NCI-H226 (cell line): ENCODE measurements at regions not wholly inside any gene's neighbourhood (a gene's known extent, or its start where the extent isn't known, plus 50 kb on each side); places are given as distances from the start of the nearest gene placed in this dataset.
A peak's percentile ranks its signal among the peaks of the same experiment; 100 is the strongest.
"Not testable (repeated sequence)": the region's sequence is repeated elsewhere in the genome, so short reads cannot be mapped to it uniquely, and the experiment has no call there.

Experiments
- DNase-seq: peaks from one replicate; pipeline ENCODE4 v3.0.0-alpha.2; 2015

GRCh38 chr21:25220954-25221353 is 386.3 kb downstream of the MRPL39 start:
- no peak for DNase-seq

- DNase-seq = no peak
Observed at GRCh38 chr21:25220169-25220568, 387.1 kb downstream of the MRPL39 start.

- DNase-seq = no peak
Observed at GRCh38 chr21:25215698-25216384, 391.4 kb downstream of the MRPL39 start.

DNA sequence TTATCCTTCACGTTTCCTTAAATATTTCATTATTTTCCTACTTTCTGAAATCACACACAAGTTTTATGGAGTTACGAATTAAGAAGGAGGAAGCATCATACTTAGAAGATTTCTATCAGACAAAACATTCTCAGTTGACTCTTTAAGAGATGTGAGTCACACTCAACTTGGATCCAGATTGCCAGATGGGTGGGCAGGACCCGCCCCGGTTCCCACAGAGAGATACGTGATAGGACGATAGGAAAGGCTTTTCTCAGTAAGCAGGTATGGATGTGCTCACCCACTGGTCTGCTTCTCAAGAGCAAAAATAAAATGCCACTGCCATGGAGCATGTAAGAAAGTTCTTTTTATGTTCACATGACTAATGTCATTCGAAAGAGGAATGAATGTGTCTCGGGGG is 392.6 kb downstream of the MRPL39 start:
- DNase-seq = no peak

GRCh38 chr21:25199944-25200343 is 407.3 kb downstream of the MRPL39 start:
- DNase-seq = no peak

- DNase-seq = no peak
Observed at GRCh38 chr21:25191141-25191540, 416.1 kb downstream of the MRPL39 start.

- no peak for DNase-seq
Observed at GRCh38 chr21:25189497-25189896, 417.8 kb downstream of the MRPL39 start.

DNA sequence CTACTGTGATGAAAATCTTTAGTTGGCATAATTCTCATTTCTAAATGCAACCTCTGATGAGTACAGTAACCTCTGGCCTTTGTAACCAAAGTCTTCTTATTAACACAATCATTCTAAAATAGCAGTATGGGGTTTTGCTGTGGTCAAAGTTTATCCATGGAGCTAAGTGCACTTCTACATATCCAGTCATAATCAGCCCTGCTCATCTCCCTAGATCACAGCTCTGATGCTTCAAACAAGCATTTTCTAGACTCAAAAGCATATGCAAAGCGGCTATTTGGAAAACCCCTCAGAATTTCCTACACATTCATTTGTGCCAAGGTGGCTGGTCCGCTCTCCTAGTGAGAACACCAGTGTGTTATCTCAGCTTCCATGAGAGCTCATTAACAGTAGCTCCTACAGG is 418.6 kb downstream of the MRPL39 start:
- DNase-seq = no peak

GRCh38 chr21:25186273-25186672 is 421.0 kb downstream of the MRPL39 start:
- DNase-seq = no peak

GRCh38 chr21:25183577-25183976 is 423.7 kb downstream of the MRPL39 start:
- DNase-seq = no peak

DNA sequence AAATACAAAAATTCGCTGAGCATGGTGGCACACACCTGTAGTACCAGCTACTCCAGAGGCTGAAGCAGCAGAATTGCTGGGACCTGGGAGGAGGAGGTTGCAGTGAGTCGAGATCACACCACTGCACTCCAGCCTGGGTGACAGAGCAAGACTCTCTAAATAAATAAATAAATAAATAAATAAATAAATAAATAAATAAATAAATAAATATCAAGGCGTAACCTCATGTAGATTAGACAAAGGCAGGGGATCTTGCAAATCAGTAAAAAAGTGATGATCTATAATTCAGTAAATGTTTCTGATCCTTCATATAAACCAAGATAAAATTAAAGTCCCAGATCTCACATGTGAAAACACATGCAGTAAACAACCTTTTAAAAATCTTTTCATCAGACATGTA is 425.6 kb downstream of the MRPL39 start:
- DNase-seq = not testable (repeated sequence)

DNA sequence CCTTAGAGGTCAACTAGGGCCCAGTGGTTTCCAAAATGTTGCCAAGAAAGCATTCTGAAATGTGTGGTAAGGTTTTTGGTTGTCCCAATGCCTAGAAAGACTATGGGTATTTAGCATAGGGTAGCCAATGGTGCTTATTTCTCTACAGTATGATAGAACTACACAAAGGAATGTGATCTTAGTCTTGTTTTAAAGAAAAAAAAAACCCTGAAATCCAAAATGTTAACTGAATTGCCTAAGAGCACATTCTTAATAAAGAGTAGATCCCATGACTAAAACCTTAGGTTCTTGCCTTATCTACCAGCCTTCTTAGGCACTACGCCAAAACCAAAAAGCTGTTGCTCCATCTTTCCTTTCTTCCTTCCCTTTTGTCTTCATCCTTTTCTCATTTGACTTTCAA is 428.2 kb downstream of the MRPL39 start:
- peak; percentile 78 for DNase-seq

DNA sequence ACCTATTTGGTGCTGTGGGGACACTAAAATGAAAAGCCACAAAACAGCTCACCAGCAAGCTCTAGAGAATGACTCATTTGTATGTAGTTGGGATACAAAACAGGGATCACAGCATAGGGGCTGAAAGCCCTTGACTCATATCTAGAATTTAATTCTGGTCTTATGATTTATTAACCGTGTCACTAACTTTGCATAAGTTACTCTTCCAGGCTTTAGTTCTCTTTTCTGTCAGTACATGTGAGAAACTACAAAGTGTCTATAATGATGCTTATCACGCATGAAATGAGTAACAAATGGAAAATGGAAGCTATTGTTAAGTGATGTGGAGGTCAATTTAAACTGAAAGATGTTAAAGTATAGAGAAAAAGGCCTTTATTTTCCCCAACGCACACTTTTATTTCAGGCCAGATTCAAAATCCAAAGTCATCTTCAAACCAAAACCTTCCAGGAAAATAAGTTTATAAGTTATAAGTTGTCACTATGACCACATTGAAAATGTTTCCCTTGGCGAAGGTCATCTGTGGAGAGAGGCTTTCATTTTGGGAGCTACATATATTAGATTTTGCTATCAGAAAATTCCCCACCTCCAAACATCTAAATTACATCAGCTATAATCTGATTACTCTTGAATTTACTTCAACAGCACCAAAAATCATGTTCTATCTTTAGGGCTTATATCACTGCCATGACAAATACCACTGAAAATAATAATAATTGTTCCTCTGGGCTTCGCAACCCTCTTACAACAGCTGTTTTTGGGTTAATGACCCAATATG is 430.5 kb downstream of the MRPL39 start:
- no peak for DNase-seq

DNA sequence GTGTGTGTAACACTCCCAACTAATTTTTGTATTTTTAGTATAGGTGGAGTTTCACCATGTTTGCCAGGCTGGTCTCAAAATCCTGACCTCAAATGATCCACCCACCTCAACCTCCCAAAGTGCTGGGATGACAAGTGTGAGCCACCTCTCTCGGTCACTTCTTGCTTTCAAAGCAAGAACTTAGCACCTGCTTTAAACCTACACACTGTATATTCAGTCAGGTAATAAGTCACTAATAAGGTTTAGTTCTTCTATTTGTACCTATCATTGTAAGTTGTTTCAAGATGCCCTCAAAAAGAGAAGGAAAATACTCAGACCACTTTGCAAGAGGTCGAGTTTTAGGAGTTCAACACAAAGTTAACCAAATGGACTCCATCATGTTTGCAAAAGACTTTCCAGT is 431.3 kb downstream of the MRPL39 start:
- no peak for DNase-seq

- peak; percentile 59 for DNase-seq
Observed at GRCh38 chr21:25171438-25171837, 435.8 kb downstream of the MRPL39 start.

DNA sequence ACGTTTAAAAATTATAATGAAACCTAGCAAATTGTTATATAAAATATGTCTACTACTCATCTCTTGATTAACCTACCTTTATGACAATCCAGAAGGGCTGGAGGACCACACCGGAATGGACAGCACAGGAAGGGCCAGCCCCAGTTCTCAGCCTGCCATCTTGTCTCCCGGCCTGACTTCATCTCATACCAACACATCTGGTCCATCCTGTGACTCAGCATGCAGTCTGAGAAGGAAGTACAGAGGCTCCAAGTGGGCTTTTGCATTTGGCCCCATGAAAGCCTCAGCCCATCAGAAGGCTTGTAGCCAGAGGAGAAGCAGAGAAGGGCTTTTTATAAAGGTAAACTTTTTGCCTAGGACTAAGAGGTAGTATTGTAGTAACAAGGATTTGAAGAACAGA is 436.6 kb downstream of the MRPL39 start:
- no peak for DNase-seq

GRCh38 chr21:25169370-25169769 is 437.9 kb downstream of the MRPL39 start:
- DNase-seq = no peak

GRCh38 chr21:25166904-25167303 is 440.4 kb downstream of the MRPL39 start:
- not testable (repeated sequence) for DNase-seq

DNA sequence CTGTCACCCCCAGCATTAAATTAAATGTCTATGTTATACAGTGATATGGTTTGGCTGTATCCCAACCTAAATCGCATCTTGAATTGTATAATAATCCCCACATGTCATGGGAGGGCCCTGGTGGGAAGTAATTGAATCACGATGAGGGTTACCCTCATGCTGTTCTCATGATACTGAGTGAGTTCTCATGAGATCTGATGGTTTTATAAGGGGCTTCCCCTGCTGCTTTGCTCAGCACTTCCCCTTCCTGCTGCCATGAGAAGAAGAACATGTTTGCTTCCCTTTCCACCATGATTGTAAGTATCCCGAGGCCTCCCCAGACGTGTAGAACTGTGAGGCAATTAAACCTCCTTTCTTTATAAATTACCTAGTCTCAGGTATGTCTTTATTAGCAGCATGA is 445.7 kb downstream of the MRPL39 start:
- no peak for DNase-seq

GRCh38 chr21:25155020-25155419 is 452.3 kb downstream of the MRPL39 start:
- DNase-seq = not testable (repeated sequence)

DNA sequence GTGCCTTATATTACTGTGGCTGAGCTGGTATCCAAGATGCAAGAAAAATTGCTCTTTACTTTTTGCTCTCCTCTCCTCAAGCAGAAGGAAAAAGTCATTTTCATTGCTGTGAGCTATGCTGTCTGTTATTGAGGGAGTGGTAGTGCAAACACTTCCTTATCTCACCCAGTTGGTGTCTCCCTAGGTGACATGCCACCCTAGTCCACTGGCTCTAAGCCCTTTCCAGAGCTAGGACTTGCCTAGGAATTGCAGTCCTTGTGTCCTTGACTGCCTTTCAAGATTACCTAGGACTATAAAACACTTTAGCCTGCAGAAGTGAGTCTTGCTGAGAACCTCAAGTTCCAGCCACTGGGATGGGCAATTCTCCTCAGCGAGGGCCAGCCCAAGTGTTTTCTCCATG is 458.3 kb downstream of the MRPL39 start:
- no peak for DNase-seq

GRCh38 chr21:25139414-25139813 is 467.9 kb downstream of the MRPL39 start:
- DNase-seq = no peak

GRCh38 chr21:25133939-25134338 is 473.3 kb downstream of the MRPL39 start:
- DNase-seq = no peak

- DNase-seq = no peak
Observed at GRCh38 chr21:25127811-25128210, 479.5 kb downstream of the MRPL39 start.

GRCh38 chr21:25127007-25127406 is 480.3 kb downstream of the MRPL39 start:
- no peak for DNase-seq
